CD4-positive, alpha-beta T cell (primary cell): ENCODE measurements at regions not wholly inside any gene's neighbourhood (a gene's known extent, or its start where the extent isn't known, plus 50 kb on each side); places are given as distances from the start of the nearest gene placed in this dataset.

ENCODE experiments used
- ATAC-seq: fragments of 200-7000 bp; cut with Tn5 transposase; one replicate; pipeline ENCODE4 v1.10.0; 2022; ENCODE audit warnings: mild to moderate bottlenecking; ENCODE audit not compliant: poor library complexity
- CTCF ChIA-PET: fragments of 350-600 bp; sonication (Branson Sonifier 250); formaldehyde crosslinking; loops from one replicate; lab custom pipeline; 2021; ENCODE audit warnings: antibody characterized with exemption, inconsistent platforms; lab: Charles Lee
- POLR2A ChIA-PET: fragments of 350-600 bp; sonication (Branson Sonifier 250); formaldehyde crosslinking; loops from one replicate; lab custom pipeline; 2021; ENCODE audit warnings: antibody characterized with exemption, inconsistent platforms; lab: Charles Lee
- DNase-seq, 14 experiments: peaks; one replicate each; pipeline ENCODE4 v3.0.0-alpha.2; 2013 to 2020; ENCODE audit warnings: mixed read lengths in 2 of 14
- H3K27ac ChIP-seq, 2 donors: one replicate each; pipeline versions ENCODE4 v1.5.1 to v1.7.0; 2013; ENCODE audit warnings: low read length in 2 of 2, low read depth in 1 of 2, mild to moderate bottlenecking in 1 of 2
- H3K27me3 ChIP-seq, 2 experiments: 1 replicate in 1 of 2; 2 replicates in 1 of 2; pipeline versions ENCODE4 v1.6.1 to v1.7.0; 2013; ENCODE audit warnings: low read length in 2 of 2, control low read depth in 1 of 2, mild to moderate bottlenecking in 1 of 2, moderate library complexity in 1 of 2; ENCODE audit not compliant: insufficient read depth in 2 of 2, control insufficient read depth in 1 of 2
- H3K36me3 ChIP-seq: one replicate; pipeline ENCODE4 v1.6.1; 2013; ENCODE audit warnings: low read length, control low read depth; ENCODE audit not compliant: insufficient read depth
- H3K4me1 ChIP-seq: one replicate; pipeline ENCODE4 v1.6.1; 2013; ENCODE audit warnings: low read length, control low read depth; ENCODE audit not compliant: insufficient read depth
- H3K4me3 ChIP-seq: one replicate; pipeline ENCODE4 v1.5.1; 2013; ENCODE audit warnings: mild to moderate bottlenecking, low read length, moderate library complexity
- H3K9me3 ChIP-seq, 2 experiments: 1 replicate in 1 of 2; 2 replicates in 1 of 2; pipeline versions ENCODE4 v1.6.1 to v1.7.0; 2013; ENCODE audit warnings: low read length in 2 of 2, mild to moderate bottlenecking in 2 of 2, control low read depth in 1 of 2, moderate library complexity in 1 of 2; ENCODE audit not compliant: control insufficient read depth in 1 of 2, insufficient read depth in 1 of 2
- H3K27ac Mint-ChIP-seq: one replicate; pipeline ENCODE4 v1.8.0; 2020; ENCODE audit warnings: mixed read lengths
- H3K27me3 Mint-ChIP-seq: one replicate; pipeline ENCODE4 v1.8.0; 2021; ENCODE audit warnings: mixed read lengths
- H3K36me3 Mint-ChIP-seq: one replicate; pipeline ENCODE4 v1.8.0; 2021; ENCODE audit warnings: low read depth, mixed read lengths
- H3K4me1 Mint-ChIP-seq: one replicate; pipeline ENCODE4 v1.8.0; 2021; ENCODE audit warnings: low read depth, mixed read lengths
- H3K4me3 Mint-ChIP-seq: one replicate; pipeline ENCODE4 v1.8.0; 2020; ENCODE audit warnings: mild to moderate bottlenecking, mixed read lengths
- H3K9me3 Mint-ChIP-seq: one replicate; pipeline ENCODE4 v1.8.0; 2020; ENCODE audit warnings: mixed read lengths
- CTCF ChIP-seq: fragments of 200-600 bp; IDR thresholded peaks from one replicate; pipeline ENCODE4 v1.8.0; 2022; ENCODE audit warnings: antibody characterized with exemption, mild to moderate bottlenecking
- intact Hi-C, 2 experiments: fragments of 100-400 bp; cut with DNase I in 1 of 2; cut with micrococcal nuclease in 1 of 2; formaldehyde crosslinking; loops; one replicate each; pipeline versions ENCODE4 v1.15.1 to v1.9.0; 2023 to 2025; cut with DNase I, micrococcal nuclease

GRCh38 chr5:63603996-63604395 lies 358.2 kb downstream of the HTR1A start:
- no peaks in the 10 kb centered on the region for H3K27me3 ChIP-seq
- H3K27me3 Mint-ChIP-seq = no peaks in the 10 kb centered on the region
- no peaks in the 10 kb centered on the region for H3K36me3 ChIP-seq
- intact Hi-C loops = no loop called here
- H3K4me3 ChIP-seq = no peak overlapping the region
- POLR2A ChIA-PET = no interaction called here
- H3K27ac Mint-ChIP-seq = no peak overlapping the region
- peaks cover 3 to 4% of the 10 kb centered on the region in 2 experiments for H3K9me3 ChIP-seq
- no peak overlapping the region for H3K27ac ChIP-seq
- ATAC-seq = no peak
- no peaks in the 10 kb centered on the region for H3K4me1 ChIP-seq
- H3K4me3 Mint-ChIP-seq = no peak overlapping the region
- peaks cover 13% of the 10 kb centered on the region for H3K9me3 Mint-ChIP-seq
- no peak for TF ChIP-seq CTCF
- DNase-seq = no peak
- no peaks in the 10 kb centered on the region for H3K4me1 Mint-ChIP-seq
- CTCF ChIA-PET = no interaction called here
- H3K36me3 Mint-ChIP-seq = no peaks in the 10 kb centered on the region

GRCh38 chr5:63602971-63603370 lies 359.3 kb downstream of the HTR1A start:
- Mint-ChIP-seq H3K4me1 (no peaks in the 10 kb centered on the region), H3K4me3 (no peak overlapping the region), H3K9me3 (peaks cover 12% of the 10 kb centered on the region), H3K36me3 (no peaks in the 10 kb centered on the region), H3K27me3 (no peaks in the 10 kb centered on the region), H3K27ac (no peak overlapping the region)
- ChIA-PET CTCF (no interaction called here), POLR2A (no interaction called here)
- no peak for TF ChIP-seq CTCF
- no peaks in the 10 kb centered on the region for H3K27me3 ChIP-seq
- no peak overlapping the region for H3K27ac ChIP-seq
- no peak overlapping the region for H3K4me3 ChIP-seq
- intact Hi-C loops = no loop called here
- DNase-seq = no peak
- ATAC-seq = no peak
- H3K36me3 ChIP-seq = no peaks in the 10 kb centered on the region
- H3K9me3 ChIP-seq = peaks cover 3 to 4% of the 10 kb centered on the region in 2 experiments
- H3K4me1 ChIP-seq = no peaks in the 10 kb centered on the region

GRCh38 chr5:63596254-63596653 lies 366.0 kb downstream of the HTR1A start:
- H3K4me1 Mint-ChIP-seq = no peaks in the 10 kb centered on the region
- DNase-seq (no peak), ATAC-seq (no peak)
- peaks cover 7% of the 10 kb centered on the region for H3K9me3 Mint-ChIP-seq
- Histone ChIP-seq H3K27me3 (no peaks in the 10 kb centered on the region), H3K4me3 (no peak overlapping the region), H3K9me3 (peaks cover 0 to 5% of the 10 kb centered on the region in 2 experiments), H3K4me1 (no peaks in the 10 kb centered on the region), H3K36me3 (no peaks in the 10 kb centered on the region), H3K27ac (no peak overlapping the region)
- no peak for TF ChIP-seq CTCF
- ChIA-PET CTCF (no interaction called here), POLR2A (no interaction called here)
- H3K27me3 Mint-ChIP-seq = no peaks in the 10 kb centered on the region
- no peak overlapping the region for H3K27ac Mint-ChIP-seq
- no peak overlapping the region for H3K4me3 Mint-ChIP-seq
- intact Hi-C loops = no loop called here
- no peaks in the 10 kb centered on the region for H3K36me3 Mint-ChIP-seq
